GM13977 (cell line): ENCODE measurements at regions not wholly inside any gene's neighbourhood (a gene's known extent, or its start where the extent isn't known, plus 50 kb on each side); places are given as distances from the start of the nearest gene placed in this dataset.

Experiments used
- DNase-seq: peaks from one replicate; pipeline ENCODE4 v3.0.0; 2012; ENCODE audit warnings: low spot score
- in situ Hi-C: fragments of 300-500 bp; cut with MboI; formaldehyde crosslinking; loops from one replicate; pipeline ENCODE4 v1.12.0; 2022; ENCODE audit warnings: low sequenced_read_pairs, low pct_unique_long_range_greater_than_20kb, mixed read lengths, inconsistent platforms; ENCODE audit not compliant: unreplicated experiment
- TF ChIP-seq, protein P1 (sequence below): IDR thresholded peaks from 2 replicates; pipeline ENCODE4 v1.5.1; 2012; ENCODE audit warnings: mild to moderate bottlenecking, control low read depth; ENCODE audit not compliant: insufficient read depth; ENCODE audit errors: extremely low read depth, missing control alignments

- in situ Hi-C loops: no loop called here
- TF ChIP-seq, protein P1, sequence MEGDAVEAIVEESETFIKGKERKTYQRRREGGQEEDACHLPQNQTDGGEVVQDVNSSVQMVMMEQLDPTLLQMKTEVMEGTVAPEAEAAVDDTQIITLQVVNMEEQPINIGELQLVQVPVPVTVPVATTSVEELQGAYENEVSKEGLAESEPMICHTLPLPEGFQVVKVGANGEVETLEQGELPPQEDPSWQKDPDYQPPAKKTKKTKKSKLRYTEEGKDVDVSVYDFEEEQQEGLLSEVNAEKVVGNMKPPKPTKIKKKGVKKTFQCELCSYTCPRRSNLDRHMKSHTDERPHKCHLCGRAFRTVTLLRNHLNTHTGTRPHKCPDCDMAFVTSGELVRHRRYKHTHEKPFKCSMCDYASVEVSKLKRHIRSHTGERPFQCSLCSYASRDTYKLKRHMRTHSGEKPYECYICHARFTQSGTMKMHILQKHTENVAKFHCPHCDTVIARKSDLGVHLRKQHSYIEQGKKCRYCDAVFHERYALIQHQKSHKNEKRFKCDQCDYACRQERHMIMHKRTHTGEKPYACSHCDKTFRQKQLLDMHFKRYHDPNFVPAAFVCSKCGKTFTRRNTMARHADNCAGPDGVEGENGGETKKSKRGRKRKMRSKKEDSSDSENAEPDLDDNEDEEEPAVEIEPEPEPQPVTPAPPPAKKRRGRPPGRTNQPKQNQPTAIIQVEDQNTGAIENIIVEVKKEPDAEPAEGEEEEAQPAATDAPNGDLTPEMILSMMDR: no peak
- no peak for DNase-seq
Observed at GRCh38 chr2:117058366-117058765, 756.1 kb upstream of the DDX18 start.

DNA sequence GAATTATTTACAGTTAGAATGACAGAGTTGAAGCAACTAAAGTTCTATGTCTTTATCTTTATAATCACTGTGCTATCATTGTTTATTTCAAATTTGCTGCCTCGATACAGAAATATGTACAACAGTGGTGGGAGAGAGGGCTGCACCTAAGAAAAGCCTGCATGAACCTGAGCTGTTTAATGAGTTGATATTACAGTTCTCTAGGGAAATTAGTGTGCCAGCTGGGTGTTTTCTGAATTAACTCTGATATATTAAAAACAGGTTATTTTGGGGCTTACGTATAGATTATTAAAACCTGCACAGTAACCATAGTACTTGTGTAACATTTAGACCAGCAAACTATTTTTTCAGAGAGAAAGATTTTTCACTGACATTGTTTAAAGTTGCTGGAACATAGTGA lies 750.5 kb upstream of the DDX18 start:
- TF ChIP-seq, protein P1: no peak
- no peak for DNase-seq
- in situ Hi-C loops: no loop called here

GRCh38 chr2:117065912-117066311 lies 748.6 kb upstream of the DDX18 start:
- in situ Hi-C loops: no loop called here
- TF ChIP-seq, protein P1: no peak

GRCh38 chr2:117067900-117068299 lies 746.6 kb upstream of the DDX18 start:
- TF ChIP-seq, protein P1: no peak
- DNase-seq: no peak
- in situ Hi-C loops: no loop called here

More at GRCh38 chr2:117065912-117066311, 748.6 kb upstream of the DDX18 start:
- no peak for DNase-seq

- in situ Hi-C loops: no loop called here
- TF ChIP-seq, protein P1: no peak
- no peak for DNase-seq
Observed at GRCh38 chr2:117068371-117068770, 746.1 kb upstream of the DDX18 start.

GRCh38 chr2:117071556-117072102 lies 742.9 kb upstream of the DDX18 start:
- TF ChIP-seq, protein P1: no peak
- in situ Hi-C loops: no loop called here
- DNase-seq: no peak
